SK-N-SH (cell line): ENCODE measurements at regions not wholly inside any gene's neighbourhood (a gene's known extent, or its start where the extent isn't known, plus 50 kb on each side); places are given as distances from the start of the nearest gene placed in this dataset.

Experiments used
- CTCF ChIA-PET: fragments of 300-600, 350-600 bp; formaldehyde crosslinking; extraction: SDS; loops from one replicate; lab custom pipeline; 2021; lab: Yijun Ruan, JAX
- POLR2A ChIA-PET: fragments of 350-600 bp; sonication (Branson Sonifier 250); formaldehyde crosslinking; extraction: SDS; loops from one replicate; lab custom pipeline; 2020; ENCODE audit warnings: antibody characterized with exemption, inconsistent platforms; lab: Yijun Ruan, JAX
- DNase-seq: peaks from one replicate; pipeline ENCODE4 v3.0.0; 2012
- H2AFZ ChIP-seq: fragments of 200-600 bp; sonication (generic); 2 replicates; pipeline ENCODE4 v1.8.1; 2016; ENCODE audit warnings: antibody characterized with exemption, mild to moderate bottlenecking, low read depth
- H3F3A ChIP-seq: fragments of 200-600 bp; sonication (generic); replicated peaks from 2 replicates; pipeline ENCODE3; 2016; ENCODE audit warnings: antibody characterized with exemption, mild to moderate bottlenecking; ENCODE audit not compliant: insufficient read depth
- H3K27ac ChIP-seq, 2 experiments: fragments of 200-500 bp in 1 of 2; fragments of 200-600 bp in 1 of 2; sonication (Bioruptor generic) in 1 of 2; sonication (generic), shearing (Covaris generic) in 1 of 2; 2 replicates each; pipeline versions ENCODE4 v1.5.1 to v1.6.1; 2014 to 2016; ENCODE audit warnings: low read depth in 2 of 2, inconsistent platforms in 1 of 2, low read length in 1 of 2, mild to moderate bottlenecking in 1 of 2, mixed read lengths in 1 of 2
- H3K27me3 ChIP-seq: fragments of 200-600 bp; sonication (generic), shearing (Covaris generic); 2 replicates; pipeline ENCODE4 v1.6.1; 2016; ENCODE audit warnings: mixed run types; ENCODE audit not compliant: insufficient read depth
- H3K36me3 ChIP-seq, 2 experiments: fragments of 200-500 bp in 1 of 2; fragments of 200-600 bp in 1 of 2; sonication (Bioruptor generic) in 1 of 2; sonication (generic) in 1 of 2; replicated peaks in 1 of 2; 2 replicates each; pipeline versions ENCODE3 to v1.5.1; 2014 to 2016; ENCODE audit warnings: low read length in 1 of 2, mild to moderate bottlenecking in 1 of 2; ENCODE audit not compliant: insufficient read depth in 2 of 2, control insufficient read depth in 1 of 2
- H3K4me1 ChIP-seq, 2 experiments: fragments of 200-500 bp in 1 of 2; fragments of 200-600 bp in 1 of 2; sonication (Bioruptor generic) in 1 of 2; sonication (generic), shearing (Covaris generic) in 1 of 2; 2 replicates each; pipeline versions ENCODE4 v1.5.1 to v1.6.1; 2014 to 2016; ENCODE audit warnings: low read depth in 1 of 2, low read length in 1 of 2, mixed run types in 1 of 2; ENCODE audit not compliant: insufficient read depth in 2 of 2, control insufficient read depth in 1 of 2
- H3K4me2 ChIP-seq: fragments of 200-600 bp; sonication (generic), shearing (Covaris generic); 2 replicates; pipeline ENCODE4 v1.6.1; 2017; ENCODE audit warnings: mixed run types
- H3K4me3 ChIP-seq, 2 experiments: fragments of 200-500 bp in 1 of 2; fragments of 200-600 bp in 1 of 2; sonication (Bioruptor generic) in 1 of 2; sonication (generic), shearing (Covaris generic) in 1 of 2; 2 replicates each; pipeline versions ENCODE4 v1.5.1 to v1.8.1; 2014 to 2016; ENCODE audit warnings: low read depth in 2 of 2, inconsistent platforms in 1 of 2, low read length in 1 of 2, mild to moderate bottlenecking in 1 of 2, mixed read lengths in 1 of 2, moderate library complexity in 1 of 2
- H3K79me2 ChIP-seq: fragments of 200-600 bp; sonication (generic); 2 replicates; pipeline ENCODE4 v1.8.1; 2017; ENCODE audit warnings: mild to moderate bottlenecking; ENCODE audit not compliant: insufficient read depth
- H3K9ac ChIP-seq: fragments of 200-600 bp; sonication (generic); 2 replicates; pipeline ENCODE4 v1.6.1; 2017; ENCODE audit warnings: mixed run types
- H3K9me2 ChIP-seq: fragments of 200-600 bp; sonication (generic); 2 replicates; pipeline ENCODE4 v1.6.1; 2017; ENCODE audit warnings: mixed run types
- H3K9me3 ChIP-seq: fragments of 200-600 bp; sonication (generic); 2 replicates; pipeline ENCODE4 v1.6.1; 2017; ENCODE audit warnings: mixed run types, mild to moderate bottlenecking, moderate library complexity
- H4K20me1 ChIP-seq: fragments of 200-600 bp; sonication (generic); 2 replicates; pipeline ENCODE4 v1.6.1; 2017; ENCODE audit warnings: mild to moderate bottlenecking, mixed run types; ENCODE audit not compliant: insufficient read depth
- ELF1 ChIP-seq: IDR thresholded peaks from 2 replicates; pipeline ENCODE4 v1.4.0; 2012
- GABPA ChIP-seq: IDR thresholded peaks from 2 replicates; pipeline ENCODE4 v1.4.0; 2012; ENCODE audit warnings: low read depth, mild to moderate bottlenecking
- NRF1 ChIP-seq: IDR thresholded peaks from 2 replicates; pipeline ENCODE4 v1.6.1; 2012; ENCODE audit warnings: low read depth, mild to moderate bottlenecking, low read length
- POLR2AphosphoS5 ChIP-seq: IDR thresholded peaks from 2 replicates; pipeline ENCODE4 v1.6.1; 2012; ENCODE audit warnings: low read depth, low read length
- RCOR1 ChIP-seq: fragments of 150-350 bp; IDR thresholded peaks from 2 replicates; pipeline ENCODE4 v1.6.1; 2017; ENCODE audit warnings: antibody characterized with exemption, low read length
- TCF12 ChIP-seq: IDR thresholded peaks from 2 replicates; pipeline ENCODE4 v1.4.0; 2012
- TF ChIP-seq, protein P1 (sequence below): IDR thresholded peaks from 2 replicates; pipeline ENCODE4 v1.6.1; 2012; ENCODE audit warnings: mild to moderate bottlenecking, low read depth, low read length, moderate library complexity
- TF ChIP-seq, protein P2 (sequence below): IDR thresholded peaks from 2 replicates; pipeline ENCODE4 v1.4.0; 2012; ENCODE audit warnings: low read depth

DNA sequence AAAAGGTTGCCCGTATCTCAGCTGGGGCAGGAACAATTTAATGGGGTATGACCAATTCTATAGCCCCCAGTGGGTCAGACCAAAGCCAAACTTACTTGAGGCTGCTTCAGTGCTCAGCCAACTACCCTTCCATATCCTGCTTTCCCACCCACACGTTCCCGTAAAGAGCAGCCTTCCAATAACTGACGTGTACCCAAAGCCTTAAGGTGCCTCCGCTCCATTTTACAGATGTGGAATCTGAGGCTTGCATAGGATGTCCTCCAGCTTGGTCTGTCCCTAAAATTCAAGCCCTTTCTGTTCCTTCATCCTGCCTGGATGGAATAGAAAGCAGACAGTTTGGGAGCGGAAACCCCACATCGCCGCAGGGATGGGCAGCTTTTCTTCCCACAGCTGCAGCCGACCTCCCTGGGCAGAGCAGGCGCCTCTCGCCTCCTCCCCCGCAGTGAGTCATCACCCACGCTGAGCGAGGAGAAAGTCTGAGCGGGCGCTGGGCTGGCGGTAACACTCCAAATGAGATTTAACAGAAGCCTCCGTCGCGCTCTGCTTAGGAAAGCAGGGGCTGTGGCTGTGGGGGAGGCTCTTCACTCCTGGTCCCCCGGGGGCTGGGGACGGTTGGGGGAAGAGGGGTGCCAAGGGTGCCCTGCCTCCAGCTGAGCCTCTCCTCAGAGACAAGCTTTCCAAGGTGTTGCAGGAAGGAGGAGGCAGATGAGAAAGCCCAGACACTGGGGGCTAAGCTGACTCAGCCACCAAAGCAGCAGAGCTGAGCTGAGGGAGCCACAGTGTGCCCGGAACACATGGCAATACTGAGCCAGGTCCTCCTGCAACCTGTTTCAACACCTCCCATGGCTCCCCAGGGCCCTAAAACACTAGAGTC is 57.8 kb upstream of the HRH1 start (continued):
- TF ChIP-seq, protein P1, sequence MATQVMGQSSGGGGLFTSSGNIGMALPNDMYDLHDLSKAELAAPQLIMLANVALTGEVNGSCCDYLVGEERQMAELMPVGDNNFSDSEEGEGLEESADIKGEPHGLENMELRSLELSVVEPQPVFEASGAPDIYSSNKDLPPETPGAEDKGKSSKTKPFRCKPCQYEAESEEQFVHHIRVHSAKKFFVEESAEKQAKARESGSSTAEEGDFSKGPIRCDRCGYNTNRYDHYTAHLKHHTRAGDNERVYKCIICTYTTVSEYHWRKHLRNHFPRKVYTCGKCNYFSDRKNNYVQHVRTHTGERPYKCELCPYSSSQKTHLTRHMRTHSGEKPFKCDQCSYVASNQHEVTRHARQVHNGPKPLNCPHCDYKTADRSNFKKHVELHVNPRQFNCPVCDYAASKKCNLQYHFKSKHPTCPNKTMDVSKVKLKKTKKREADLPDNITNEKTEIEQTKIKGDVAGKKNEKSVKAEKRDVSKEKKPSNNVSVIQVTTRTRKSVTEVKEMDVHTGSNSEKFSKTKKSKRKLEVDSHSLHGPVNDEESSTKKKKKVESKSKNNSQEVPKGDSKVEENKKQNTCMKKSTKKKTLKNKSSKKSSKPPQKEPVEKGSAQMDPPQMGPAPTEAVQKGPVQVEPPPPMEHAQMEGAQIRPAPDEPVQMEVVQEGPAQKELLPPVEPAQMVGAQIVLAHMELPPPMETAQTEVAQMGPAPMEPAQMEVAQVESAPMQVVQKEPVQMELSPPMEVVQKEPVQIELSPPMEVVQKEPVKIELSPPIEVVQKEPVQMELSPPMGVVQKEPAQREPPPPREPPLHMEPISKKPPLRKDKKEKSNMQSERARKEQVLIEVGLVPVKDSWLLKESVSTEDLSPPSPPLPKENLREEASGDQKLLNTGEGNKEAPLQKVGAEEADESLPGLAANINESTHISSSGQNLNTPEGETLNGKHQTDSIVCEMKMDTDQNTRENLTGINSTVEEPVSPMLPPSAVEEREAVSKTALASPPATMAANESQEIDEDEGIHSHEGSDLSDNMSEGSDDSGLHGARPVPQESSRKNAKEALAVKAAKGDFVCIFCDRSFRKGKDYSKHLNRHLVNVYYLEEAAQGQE = no peak
- TF ChIP-seq GABPA = no peak

DNA sequence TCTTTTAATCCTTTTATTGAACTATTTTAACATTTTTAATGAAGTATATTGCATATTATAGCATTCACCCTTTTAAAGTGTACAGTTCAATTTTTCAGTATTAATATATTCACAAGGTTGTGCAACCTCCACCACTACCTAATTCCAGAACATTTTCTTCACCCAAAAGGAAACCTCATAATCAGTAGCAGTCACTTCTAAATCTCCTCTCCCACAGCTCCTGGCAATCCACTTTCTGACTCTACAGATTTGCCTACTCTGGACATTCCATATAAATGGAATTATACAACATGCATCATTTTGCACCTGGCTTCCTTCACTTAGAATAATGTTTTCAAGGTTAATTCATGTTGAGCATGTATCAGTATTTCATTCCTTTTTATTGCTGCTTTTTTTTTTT is 55.0 kb upstream of the HRH1 start:
- no peak overlapping the region for H2AFZ ChIP-seq
- no peaks in the 10 kb centered on the region for H3K79me2 ChIP-seq
- no peak for DNase-seq
- H4K20me1 ChIP-seq = no peaks in the 10 kb centered on the region
- no peaks in the 10 kb centered on the region for H3K27me3 ChIP-seq
- H3K36me3 ChIP-seq = no peaks in the 10 kb centered on the region
- H3F3A ChIP-seq = peaks cover 17% of the 10 kb centered on the region
- TF ChIP-seq NRF1 = no peak
- no peak for TF ChIP-seq TCF12
- TF ChIP-seq RCOR1 = no peak
- TF ChIP-seq ELF1 = no peak
- TF ChIP-seq, protein P2, sequence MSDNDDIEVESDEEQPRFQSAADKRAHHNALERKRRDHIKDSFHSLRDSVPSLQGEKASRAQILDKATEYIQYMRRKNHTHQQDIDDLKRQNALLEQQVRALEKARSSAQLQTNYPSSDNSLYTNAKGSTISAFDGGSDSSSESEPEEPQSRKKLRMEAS = no peak
- TF ChIP-seq POLR2AphosphoS5 = no peak
- TF ChIP-seq, all 33 proteins: peak for 0
- Histone ChIP-seq H3K9me3 (peaks cover 7% of the 10 kb centered on the region; the same call in 1 of the 2 replicates), H3K9ac (no peak overlapping the region), H3K4me3 (no peak overlapping the region), H3K9me2 (no peaks in the 10 kb centered on the region), H3K4me2 (no peak overlapping the region), H3K27ac (no peak overlapping the region), H3K4me1 (peaks cover 6 to 14% of the 10 kb centered on the region in 2 experiments; a peak in 1 of 4 replicates)
- ChIA-PET POLR2A (no interaction called here), CTCF (interaction anchor here (6.4 kb wide), 1 partner anchor 39 kb away, joined by 44 read pairs; no protein-coding TSS in a partner anchor)
